ENCODE measurements at regions not wholly inside any gene's neighbourhood (a gene's known extent, or its start where the extent isn't known, plus 50 kb on each side); places are given as distances from the start of the nearest gene placed in this dataset.
"Not testable (repeated sequence)": the region's sequence is repeated elsewhere in the genome, so short reads cannot be mapped to it uniquely, and the experiment has no call there.

GRCh38 chr10:53361936-53362335 is 589.4 kb upstream of the MBL2 start:
- no peaks in the 10 kb centered on the region for H3K27me3 ChIP-seq (ENCODE audit: insufficient read depth, low read depth)
- TF ChIP-seq CTCF (conservative IDR thresholded peaks at IDR 0.05; ENCODE audit: low read depth, low read length), result no peak
- H3K4me1 ChIP-seq (ENCODE audit: low read depth, poor library complexity, severe bottlenecking), result no peaks in the 10 kb centered on the region
- H3K79me2 ChIP-seq (ENCODE audit: insufficient read depth, low read depth), result no peaks in the 10 kb centered on the region
- H4K20me1 ChIP-seq (ENCODE audit: insufficient read depth), result no peaks in the 10 kb centered on the region
- no peak overlapping the region for H2AFZ ChIP-seq (ENCODE audit: low read depth)
- H3K4me3 ChIP-seq (IDR thresholded peaks at IDR 0.05; ENCODE audit: insufficient read depth, low read depth, low read length), result no peak overlapping the region
- H3K9ac ChIP-seq, result no peak overlapping the region
- H3K36me3 ChIP-seq (ENCODE audit: insufficient read depth), result no peaks in the 10 kb centered on the region
- no peak overlapping the region for H3K4me2 ChIP-seq
- no peak overlapping the region for H3K27ac ChIP-seq

GRCh38 chr10:53361281-53361680 is 588.7 kb upstream of the MBL2 start:
- no peaks in the 10 kb centered on the region for H4K20me1 ChIP-seq (ENCODE audit: insufficient read depth)
- no peaks in the 10 kb centered on the region for H3K36me3 ChIP-seq (ENCODE audit: insufficient read depth)
- H3K27me3 ChIP-seq (ENCODE audit: insufficient read depth, low read depth), result no peaks in the 10 kb centered on the region
- no peak overlapping the region for H3K4me3 ChIP-seq (IDR thresholded peaks at IDR 0.05; ENCODE audit: insufficient read depth, low read depth, low read length)
- no peak overlapping the region for H3K4me2 ChIP-seq
- H2AFZ ChIP-seq (ENCODE audit: low read depth), result no peak overlapping the region
- TF ChIP-seq CTCF (conservative IDR thresholded peaks at IDR 0.05; ENCODE audit: low read depth, low read length), result no peak
- no peak overlapping the region for H3K27ac ChIP-seq
- H3K9ac ChIP-seq, result no peak overlapping the region
- H3K79me2 ChIP-seq (ENCODE audit: insufficient read depth, low read depth), result no peaks in the 10 kb centered on the region
- H3K4me1 ChIP-seq (ENCODE audit: low read depth, poor library complexity, severe bottlenecking), result no peaks in the 10 kb centered on the region

GRCh38 chr10:53358978-53359377 is 586.4 kb upstream of the MBL2 start:
- not testable (repeated sequence) for H3K4me2 ChIP-seq

GRCh38 chr10:53358536-53358935 is 586.0 kb upstream of the MBL2 start:
- H3K9ac ChIP-seq, result no peak overlapping the region
- H3K4me3 ChIP-seq (IDR thresholded peaks at IDR 0.05; ENCODE audit: insufficient read depth, low read depth, low read length), result no peak overlapping the region
- no peaks in the 10 kb centered on the region for H3K36me3 ChIP-seq (ENCODE audit: insufficient read depth)
- no peak overlapping the region for H2AFZ ChIP-seq (ENCODE audit: low read depth)
- no peaks in the 10 kb centered on the region for H4K20me1 ChIP-seq (ENCODE audit: insufficient read depth)
- H3K27me3 ChIP-seq (ENCODE audit: insufficient read depth, low read depth), result no peaks in the 10 kb centered on the region
- no peaks in the 10 kb centered on the region for H3K4me1 ChIP-seq (ENCODE audit: low read depth, poor library complexity, severe bottlenecking)
- no peak overlapping the region for H3K27ac ChIP-seq
- no peak for TF ChIP-seq CTCF (conservative IDR thresholded peaks at IDR 0.05; ENCODE audit: low read depth, low read length)
- no peak overlapping the region for H3K4me2 ChIP-seq
- H3K79me2 ChIP-seq (ENCODE audit: insufficient read depth, low read depth), result no peaks in the 10 kb centered on the region

More at GRCh38 chr10:53358978-53359377, 586.4 kb upstream of the MBL2 start:
- not testable (repeated sequence) for H3K27me3 ChIP-seq (ENCODE audit: insufficient read depth, low read depth); H2AFZ ChIP-seq (ENCODE audit: low read depth); H3K9ac ChIP-seq; H3K36me3 ChIP-seq (ENCODE audit: insufficient read depth); H3K4me3 ChIP-seq (IDR thresholded peaks at IDR 0.05; ENCODE audit: insufficient read depth, low read depth, low read length); H4K20me1 ChIP-seq (ENCODE audit: insufficient read depth); H3K4me1 ChIP-seq (ENCODE audit: low read depth, poor library complexity, severe bottlenecking); H3K79me2 ChIP-seq (ENCODE audit: insufficient read depth, low read depth); H3K27ac ChIP-seq

- H3K36me3 ChIP-seq (ENCODE audit: insufficient read depth), result no peaks in the 10 kb centered on the region
- no peak overlapping the region for H3K27ac ChIP-seq
- no peak overlapping the region for H3K9ac ChIP-seq
- no peak overlapping the region for H3K4me2 ChIP-seq
- no peak for TF ChIP-seq CTCF (conservative IDR thresholded peaks at IDR 0.05; ENCODE audit: low read depth, low read length)
- no peaks in the 10 kb centered on the region for H4K20me1 ChIP-seq (ENCODE audit: insufficient read depth)
- H3K27me3 ChIP-seq (ENCODE audit: insufficient read depth, low read depth), result no peaks in the 10 kb centered on the region
- no peak overlapping the region for H3K4me3 ChIP-seq (IDR thresholded peaks at IDR 0.05; ENCODE audit: insufficient read depth, low read depth, low read length)
- H2AFZ ChIP-seq (ENCODE audit: low read depth), result no peak overlapping the region
- no peaks in the 10 kb centered on the region for H3K79me2 ChIP-seq (ENCODE audit: insufficient read depth, low read depth)
- no peaks in the 10 kb centered on the region for H3K4me1 ChIP-seq (ENCODE audit: low read depth, poor library complexity, severe bottlenecking)
Observed at GRCh38 chr10:53357587-53357986, 585.0 kb upstream of the MBL2 start.

Data from KMS-11 (cell line).